SKM-1 (cell line): ENCODE measurements at regions not wholly inside any gene's neighbourhood (a gene's known extent, or its start where the extent isn't known, plus 50 kb on each side); places are given as distances from the start of the nearest gene placed in this dataset.
"Not testable (repeated sequence)": the region's sequence is repeated elsewhere in the genome, so short reads cannot be mapped to it uniquely, and the experiment has no call there.

Experiments
- DNase-seq: peaks from one replicate; lab custom pipeline; 2025; ENCODE audit not compliant: unreplicated experiment; lab: John Stamatoyannopoulos, UW

- DNase-seq = no peak
These were observed 257.3 kb upstream of the ISX start for GRCh38 chr22:34808618-34809017.

- DNase-seq = no peak
These were observed 253.3 kb upstream of the ISX start for GRCh38 chr22:34812631-34813030.

GRCh38 chr22:34814260-34815025 is 251.5 kb upstream of the ISX start:
- DNase-seq = no peak

GRCh38 chr22:34829485-34829884 is 236.5 kb upstream of the ISX start:
- DNase-seq = no peak

- no peak for DNase-seq
These were observed 231.9 kb upstream of the ISX start for GRCh38 chr22:34834059-34834458.

GRCh38 chr22:34834541-34834940 is 231.4 kb upstream of the ISX start:
- not testable (repeated sequence) for DNase-seq

- DNase-seq = no peak
These were observed 224.6 kb upstream of the ISX start for GRCh38 chr22:34841331-34841771.

- DNase-seq = no peak
These were observed 224.0 kb upstream of the ISX start for GRCh38 chr22:34841911-34842310.

GRCh38 chr22:34842630-34843029 is 223.3 kb upstream of the ISX start:
- no peak for DNase-seq

GRCh38 chr22:34843743-34844142 is 222.2 kb upstream of the ISX start:
- DNase-seq = not testable (repeated sequence)

- DNase-seq = no peak
These were observed 220.6 kb upstream of the ISX start for GRCh38 chr22:34845391-34845790.

GRCh38 chr22:34847072-34847471 is 218.9 kb upstream of the ISX start:
- DNase-seq = no peak

- DNase-seq = no peak
These were observed 216.0 kb upstream of the ISX start for GRCh38 chr22:34849965-34850364.

GRCh38 chr22:34851918-34852662 is 213.9 kb upstream of the ISX start:
- DNase-seq = no peak

- no peak for DNase-seq
These were observed 210.5 kb upstream of the ISX start for GRCh38 chr22:34855471-34855870.

GRCh38 chr22:34858066-34858465 is 207.9 kb upstream of the ISX start:
- no peak for DNase-seq

GRCh38 chr22:34861787-34862186 is 204.2 kb upstream of the ISX start:
- DNase-seq = no peak

- no peak for DNase-seq
These were observed 199.9 kb upstream of the ISX start for GRCh38 chr22:34866081-34866480.

GRCh38 chr22:34866495-34867131 is 199.3 kb upstream of the ISX start:
- no peak for DNase-seq

- no peak for DNase-seq
These were observed 188.5 kb upstream of the ISX start for GRCh38 chr22:34877506-34877905.

GRCh38 chr22:34878171-34878570 is 187.8 kb upstream of the ISX start:
- DNase-seq = no peak

GRCh38 chr22:34879001-34879400 is 187.0 kb upstream of the ISX start:
- no peak for DNase-seq
